ENCODE measurements at regions not wholly inside any gene's neighbourhood (a gene's known extent, or its start where the extent isn't known, plus 50 kb on each side); places are given as distances from the start of the nearest gene placed in this dataset.

GRCh38 chr5:35478856-35479682 is 138.6 kb upstream of the SPEF2 start:
- H3K4me1 ChIP-seq (ENCODE audit: control insufficient read depth, insufficient read depth, low read length, unreplicated experiment): peaks cover 10% of the 10 kb centered on the region
- H3K36me3 ChIP-seq (ENCODE audit: insufficient read depth, low read length): no peaks in the 10 kb centered on the region
- peak overlapping the region; percentile 72 for H3K4me3 ChIP-seq (ENCODE audit: low read depth, low read length)
- H3K27me3 ChIP-seq (ENCODE audit: insufficient read depth, low read length): no peaks in the 10 kb centered on the region
- no peaks in the 10 kb centered on the region for H3K79me2 ChIP-seq (ENCODE audit: control insufficient read depth, insufficient read depth, low read length, unreplicated experiment)
- peak overlapping the region; percentile 46 for H3K27ac ChIP-seq (ENCODE audit: low read depth, low read length)
- H2AFZ ChIP-seq (ENCODE audit: low read length, unreplicated experiment): peak overlapping the region; percentile 93

- Histone ChIP-seq H3K36me3 (ENCODE audit: insufficient read depth, low read length) (no peaks in the 10 kb centered on the region), H3K27ac (ENCODE audit: low read depth, low read length) (no peak overlapping the region), H2AFZ (ENCODE audit: low read length, unreplicated experiment) (no peak overlapping the region), H3K79me2 (ENCODE audit: control insufficient read depth, insufficient read depth, low read length, unreplicated experiment) (no peaks in the 10 kb centered on the region), H3K4me1 (ENCODE audit: control insufficient read depth, insufficient read depth, low read length, unreplicated experiment) (peaks cover 10% of the 10 kb centered on the region), H3K4me3 (ENCODE audit: low read depth, low read length) (no peak overlapping the region), H3K27me3 (ENCODE audit: insufficient read depth, low read length) (no peaks in the 10 kb centered on the region)
Observed at GRCh38 chr5:35477911-35478310, 139.8 kb upstream of the SPEF2 start.

GRCh38 chr5:35477321-35477720 is 140.3 kb upstream of the SPEF2 start:
- H3K4me3 ChIP-seq (ENCODE audit: low read depth, low read length): no peak overlapping the region
- no peak overlapping the region for H3K27ac ChIP-seq (ENCODE audit: low read depth, low read length)
- no peaks in the 10 kb centered on the region for H3K27me3 ChIP-seq (ENCODE audit: insufficient read depth, low read length)
- H3K4me1 ChIP-seq (ENCODE audit: control insufficient read depth, insufficient read depth, low read length, unreplicated experiment): peaks cover 10% of the 10 kb centered on the region
- H2AFZ ChIP-seq (ENCODE audit: low read length, unreplicated experiment): no peak overlapping the region
- H3K36me3 ChIP-seq (ENCODE audit: insufficient read depth, low read length): no peaks in the 10 kb centered on the region
- no peaks in the 10 kb centered on the region for H3K79me2 ChIP-seq (ENCODE audit: control insufficient read depth, insufficient read depth, low read length, unreplicated experiment)

- Histone ChIP-seq H3K27me3 (ENCODE audit: insufficient read depth, low read length) (no peaks in the 10 kb centered on the region), H2AFZ (ENCODE audit: low read length, unreplicated experiment) (no peak overlapping the region), H3K4me1 (ENCODE audit: control insufficient read depth, insufficient read depth, low read length, unreplicated experiment) (peaks cover 10% of the 10 kb centered on the region)
Observed at GRCh38 chr5:35476797-35477196, 140.9 kb upstream of the SPEF2 start.

GRCh38 chr5:35476036-35476435 is 141.6 kb upstream of the SPEF2 start:
- H3K4me3 ChIP-seq (ENCODE audit: low read depth, low read length): no peak overlapping the region
- H3K4me1 ChIP-seq (ENCODE audit: control insufficient read depth, insufficient read depth, low read length, unreplicated experiment): peaks cover 13% of the 10 kb centered on the region
- H3K27me3 ChIP-seq (ENCODE audit: insufficient read depth, low read length): no peaks in the 10 kb centered on the region
- no peaks in the 10 kb centered on the region for H3K79me2 ChIP-seq (ENCODE audit: control insufficient read depth, insufficient read depth, low read length, unreplicated experiment)
- no peak overlapping the region for H2AFZ ChIP-seq (ENCODE audit: low read length, unreplicated experiment)
- no peak overlapping the region for H3K27ac ChIP-seq (ENCODE audit: low read depth, low read length)
- no peaks in the 10 kb centered on the region for H3K36me3 ChIP-seq (ENCODE audit: insufficient read depth, low read length)

More at GRCh38 chr5:35476797-35477196, 140.9 kb upstream of the SPEF2 start:
- H3K36me3 ChIP-seq (ENCODE audit: insufficient read depth, low read length): no peaks in the 10 kb centered on the region
- no peak overlapping the region for H3K4me3 ChIP-seq (ENCODE audit: low read depth, low read length)
- no peaks in the 10 kb centered on the region for H3K79me2 ChIP-seq (ENCODE audit: control insufficient read depth, insufficient read depth, low read length, unreplicated experiment)
- H3K27ac ChIP-seq (ENCODE audit: low read depth, low read length): no peak overlapping the region

GRCh38 chr5:35473589-35473988 is 144.1 kb upstream of the SPEF2 start:
- H3K27ac ChIP-seq (ENCODE audit: low read depth, low read length): no peak overlapping the region
- H3K79me2 ChIP-seq (ENCODE audit: control insufficient read depth, insufficient read depth, low read length, unreplicated experiment): no peaks in the 10 kb centered on the region
- H3K4me3 ChIP-seq (ENCODE audit: low read depth, low read length): no peak overlapping the region
- H3K36me3 ChIP-seq (ENCODE audit: insufficient read depth, low read length): no peaks in the 10 kb centered on the region
- H3K27me3 ChIP-seq (ENCODE audit: insufficient read depth, low read length): no peaks in the 10 kb centered on the region
- peaks cover 14% of the 10 kb centered on the region for H3K4me1 ChIP-seq (ENCODE audit: control insufficient read depth, insufficient read depth, low read length, unreplicated experiment)
- H2AFZ ChIP-seq (ENCODE audit: low read length, unreplicated experiment): no peak overlapping the region

GRCh38 chr5:35470866-35471265 is 146.8 kb upstream of the SPEF2 start:
- no peak overlapping the region for H2AFZ ChIP-seq (ENCODE audit: low read length, unreplicated experiment)

GRCh38 chr5:35468811-35469210 is 148.9 kb upstream of the SPEF2 start:
- no peaks in the 10 kb centered on the region for H3K36me3 ChIP-seq (ENCODE audit: insufficient read depth, low read length)
- peaks cover 7% of the 10 kb centered on the region for H3K4me1 ChIP-seq (ENCODE audit: control insufficient read depth, insufficient read depth, low read length, unreplicated experiment)
- H3K79me2 ChIP-seq (ENCODE audit: control insufficient read depth, insufficient read depth, low read length, unreplicated experiment): no peaks in the 10 kb centered on the region
- H3K27me3 ChIP-seq (ENCODE audit: insufficient read depth, low read length): peaks cover 6% of the 10 kb centered on the region; the same call in 1 of the 2 replicates
- H3K27ac ChIP-seq (ENCODE audit: low read depth, low read length): no peak overlapping the region
- no peak overlapping the region for H2AFZ ChIP-seq (ENCODE audit: low read length, unreplicated experiment)
- no peak overlapping the region for H3K4me3 ChIP-seq (ENCODE audit: low read depth, low read length)

More at GRCh38 chr5:35470866-35471265, 146.8 kb upstream of the SPEF2 start:
- Histone ChIP-seq H3K27ac (ENCODE audit: low read depth, low read length) (no peak overlapping the region), H3K79me2 (ENCODE audit: control insufficient read depth, insufficient read depth, low read length, unreplicated experiment) (no peaks in the 10 kb centered on the region), H3K27me3 (ENCODE audit: insufficient read depth, low read length) (no peaks in the 10 kb centered on the region), H3K4me3 (ENCODE audit: low read depth, low read length) (no peak overlapping the region), H3K36me3 (ENCODE audit: insufficient read depth, low read length) (no peaks in the 10 kb centered on the region), H3K4me1 (ENCODE audit: control insufficient read depth, insufficient read depth, low read length, unreplicated experiment) (peaks cover 7% of the 10 kb centered on the region)

- peaks cover 17% of the 10 kb centered on the region; the same call in 1 of the 2 replicates for H3K27me3 ChIP-seq (ENCODE audit: insufficient read depth, low read length)
- H2AFZ ChIP-seq (ENCODE audit: low read length, unreplicated experiment): no peak overlapping the region
- no peaks in the 10 kb centered on the region for H3K36me3 ChIP-seq (ENCODE audit: insufficient read depth, low read length)
- H3K79me2 ChIP-seq (ENCODE audit: control insufficient read depth, insufficient read depth, low read length, unreplicated experiment): no peaks in the 10 kb centered on the region
- H3K4me1 ChIP-seq (ENCODE audit: control insufficient read depth, insufficient read depth, low read length, unreplicated experiment): peaks cover 7% of the 10 kb centered on the region
- H3K4me3 ChIP-seq (ENCODE audit: low read depth, low read length): no peak overlapping the region
- no peak overlapping the region for H3K27ac ChIP-seq (ENCODE audit: low read depth, low read length)
Observed at GRCh38 chr5:35466746-35467145, 150.9 kb upstream of the SPEF2 start.

GRCh38 chr5:35464757-35465156 is 152.9 kb upstream of the SPEF2 start:
- H3K4me3 ChIP-seq (ENCODE audit: low read depth, low read length): no peak overlapping the region
- no peaks in the 10 kb centered on the region for H3K36me3 ChIP-seq (ENCODE audit: insufficient read depth, low read length)
- peaks cover 30% of the 10 kb centered on the region for H3K27me3 ChIP-seq (ENCODE audit: insufficient read depth, low read length)
- no peak overlapping the region for H2AFZ ChIP-seq (ENCODE audit: low read length, unreplicated experiment)
- H3K27ac ChIP-seq (ENCODE audit: low read depth, low read length): no peak overlapping the region
- H3K4me1 ChIP-seq (ENCODE audit: control insufficient read depth, insufficient read depth, low read length, unreplicated experiment): no peaks in the 10 kb centered on the region
- H3K79me2 ChIP-seq (ENCODE audit: control insufficient read depth, insufficient read depth, low read length, unreplicated experiment): no peaks in the 10 kb centered on the region

GRCh38 chr5:35461530-35461929 is 156.1 kb upstream of the SPEF2 start:
- Histone ChIP-seq H3K4me1 (ENCODE audit: control insufficient read depth, insufficient read depth, low read length, unreplicated experiment) (no peaks in the 10 kb centered on the region), H2AFZ (ENCODE audit: low read length, unreplicated experiment) (no peak overlapping the region), H3K4me3 (ENCODE audit: low read depth, low read length) (no peak overlapping the region), H3K36me3 (ENCODE audit: insufficient read depth, low read length) (no peaks in the 10 kb centered on the region), H3K27me3 (ENCODE audit: insufficient read depth, low read length) (peaks cover 30% of the 10 kb centered on the region), H3K27ac (ENCODE audit: low read depth, low read length) (no peak overlapping the region), H3K79me2 (ENCODE audit: control insufficient read depth, insufficient read depth, low read length, unreplicated experiment) (no peaks in the 10 kb centered on the region)

Measured in ACC112 (cell line).